AG04450 (cell line): ENCODE measurements at regions not wholly inside any gene's neighbourhood (a gene's known extent, or its start where the extent isn't known, plus 50 kb on each side); places are given as distances from the start of the nearest gene placed in this dataset.
"Not testable (repeated sequence)": the region's sequence is repeated elsewhere in the genome, so short reads cannot be mapped to it uniquely, and the experiment has no call there.

Source experiments
- CTCF ChIA-PET: fragments of 300-600, 350-600 bp; formaldehyde crosslinking; extraction: SDS; loops from one replicate; lab custom pipeline; 2022; ENCODE audit warnings: antibody characterized with exemption, inconsistent platforms; lab: Charles Lee
- POLR2A ChIA-PET: fragments of 350-600 bp; formaldehyde crosslinking; extraction: SDS; loops from one replicate; lab custom pipeline; 2021; ENCODE audit warnings: antibody characterized with exemption, inconsistent platforms; lab: Yijun Ruan, JAX
- DNase-seq: peaks from one replicate; pipeline ENCODE4 v3.0.0-alpha.2; 2011; ENCODE audit warnings: low read depth, low spot score
- H3K27ac ChIP-seq: one replicate; pipeline ENCODE4 v1.5.1; 2012; ENCODE audit warnings: low read depth, low read length, control low read depth
- H3K27me3 ChIP-seq: one replicate; pipeline ENCODE4 v1.6.0; 2012; ENCODE audit warnings: low read length; ENCODE audit not compliant: control insufficient read depth, insufficient read depth
- H3K4me3 ChIP-seq: 2 replicates; pipeline ENCODE4 v1.5.1; 2011; ENCODE audit warnings: mild to moderate bottlenecking, low read depth, low read length, control low read depth
- H3K9me3 ChIP-seq: 2 replicates; pipeline ENCODE4 v1.5.1; 2012; ENCODE audit warnings: low read length; ENCODE audit not compliant: control insufficient read depth, insufficient read depth
- TF ChIP-seq, protein P1 (sequence below): IDR thresholded peaks from 2 replicates; pipeline ENCODE4 v1.5.1; 2011; ENCODE audit warnings: low read depth, low read length, control low read depth, inconsistent platforms

- H3K27ac ChIP-seq = no peak overlapping the region
- H3K4me3 ChIP-seq = no peak overlapping the region
- H3K9me3 ChIP-seq = no peaks in the 10 kb centered on the region
- POLR2A ChIA-PET = no interaction called here
- CTCF ChIA-PET = interaction anchor here (0.9 kb wide), 1 partner anchor 278 kb away, joined by 4 read pairs; no protein-coding TSS in a partner anchor
- no peaks in the 10 kb centered on the region for H3K27me3 ChIP-seq
- no peak for DNase-seq
- TF ChIP-seq, protein P1, sequence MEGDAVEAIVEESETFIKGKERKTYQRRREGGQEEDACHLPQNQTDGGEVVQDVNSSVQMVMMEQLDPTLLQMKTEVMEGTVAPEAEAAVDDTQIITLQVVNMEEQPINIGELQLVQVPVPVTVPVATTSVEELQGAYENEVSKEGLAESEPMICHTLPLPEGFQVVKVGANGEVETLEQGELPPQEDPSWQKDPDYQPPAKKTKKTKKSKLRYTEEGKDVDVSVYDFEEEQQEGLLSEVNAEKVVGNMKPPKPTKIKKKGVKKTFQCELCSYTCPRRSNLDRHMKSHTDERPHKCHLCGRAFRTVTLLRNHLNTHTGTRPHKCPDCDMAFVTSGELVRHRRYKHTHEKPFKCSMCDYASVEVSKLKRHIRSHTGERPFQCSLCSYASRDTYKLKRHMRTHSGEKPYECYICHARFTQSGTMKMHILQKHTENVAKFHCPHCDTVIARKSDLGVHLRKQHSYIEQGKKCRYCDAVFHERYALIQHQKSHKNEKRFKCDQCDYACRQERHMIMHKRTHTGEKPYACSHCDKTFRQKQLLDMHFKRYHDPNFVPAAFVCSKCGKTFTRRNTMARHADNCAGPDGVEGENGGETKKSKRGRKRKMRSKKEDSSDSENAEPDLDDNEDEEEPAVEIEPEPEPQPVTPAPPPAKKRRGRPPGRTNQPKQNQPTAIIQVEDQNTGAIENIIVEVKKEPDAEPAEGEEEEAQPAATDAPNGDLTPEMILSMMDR = no peak
Observed at GRCh38 chr3:153974614-153975013, 146.6 kb upstream of the ARHGEF26 start.

GRCh38 chr3:153976891-153977554, 144.2 kb upstream of the ARHGEF26 start:
- H3K9me3 ChIP-seq = no peaks in the 10 kb centered on the region
- ChIA-PET CTCF (no interaction called here), POLR2A (no interaction called here)
- H3K27ac ChIP-seq = no peak overlapping the region
- TF ChIP-seq, protein P1 = no peak
- no peak for DNase-seq
- H3K27me3 ChIP-seq = no peaks in the 10 kb centered on the region
- no peak overlapping the region for H3K4me3 ChIP-seq

- H3K27ac ChIP-seq = no peak overlapping the region
- POLR2A ChIA-PET = no interaction called here
- TF ChIP-seq, protein P1 = no peak
- no peak overlapping the region for H3K4me3 ChIP-seq
- no peak for DNase-seq
- no peaks in the 10 kb centered on the region for H3K27me3 ChIP-seq
- no peaks in the 10 kb centered on the region for H3K9me3 ChIP-seq
- CTCF ChIA-PET = no interaction called here
Observed at GRCh38 chr3:153978006-153978405, 143.2 kb upstream of the ARHGEF26 start.

- TF ChIP-seq, protein P1 = no peak
- ChIA-PET CTCF (no interaction called here), POLR2A (no interaction called here)
Observed at GRCh38 chr3:153979418-153980251, 141.6 kb upstream of the ARHGEF26 start.

DNA sequence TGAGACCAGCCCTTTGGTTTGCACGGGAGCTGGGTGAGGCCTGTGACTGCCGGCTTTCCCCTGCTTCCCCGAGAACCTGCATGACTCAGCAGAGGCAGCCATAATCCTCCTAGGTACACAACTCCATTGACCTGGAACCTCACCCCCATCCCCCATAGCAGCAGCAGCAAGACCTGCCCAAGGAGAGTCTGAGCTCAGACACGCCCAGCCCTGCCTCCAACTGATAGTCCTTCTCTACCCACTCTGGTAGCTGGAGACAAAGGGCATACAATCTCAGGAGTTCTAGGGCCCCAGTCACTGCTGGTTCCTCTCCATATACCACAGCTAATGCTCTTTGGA, 141.0 kb upstream of the ARHGEF26 start:
- POLR2A ChIA-PET = no interaction called here
- CTCF ChIA-PET = no interaction called here
- no peak overlapping the region for H3K27ac ChIP-seq

More at GRCh38 chr3:153979418-153980251, 141.6 kb upstream of the ARHGEF26 start:
- DNase-seq = no peak
- H3K4me3 ChIP-seq = no peak overlapping the region
- H3K9me3 ChIP-seq = no peaks in the 10 kb centered on the region
- H3K27ac ChIP-seq = no peak overlapping the region
- no peaks in the 10 kb centered on the region for H3K27me3 ChIP-seq

GRCh38 chr3:153997364-153997763, 123.8 kb upstream of the ARHGEF26 start:
- DNase-seq, H3K9me3 ChIP-seq, CTCF ChIA-PET, H3K27me3 ChIP-seq, H3K4me3 ChIP-seq, POLR2A ChIA-PET, H3K27ac ChIP-seq: not testable (repeated sequence)

More for the DNA sequence above, 141.0 kb upstream of the ARHGEF26 start:
- TF ChIP-seq, protein P1 = no peak
- no peaks in the 10 kb centered on the region for H3K9me3 ChIP-seq
- no peaks in the 10 kb centered on the region for H3K27me3 ChIP-seq
- H3K4me3 ChIP-seq = no peak overlapping the region
- DNase-seq = no peak
